ENCODE measurements at regions not wholly inside any gene's neighbourhood (a gene's known extent, or its start where the extent isn't known, plus 50 kb on each side); places are given as distances from the start of the nearest gene placed in this dataset.
"Not testable (repeated sequence)": the region's sequence is repeated elsewhere in the genome, so short reads cannot be mapped to it uniquely, and the experiment has no call there.

- TF ChIP-seq CTCF (IDR thresholded peaks at IDR 0.05; ENCODE audit: extremely low read depth in 1 of 2, insufficient read depth in 1 of 2, low read depth in 1 of 2, low read length in 2 of 2); POLR2AphosphoS5 (IDR thresholded peaks at IDR 0.05; ENCODE audit: insufficient read depth, low read depth, low read length); POLR2A (IDR thresholded peaks at IDR 0.05; ENCODE audit: low read depth, low read length); FOS (IDR thresholded peaks at IDR 0.05; ENCODE audit: borderline replicate concordance, insufficient read depth, low read length); EZH2 (IDR thresholded peaks at IDR 0.05; ENCODE audit: borderline replicate concordance, low read depth, low read length, severe bottlenecking): not testable (repeated sequence)
Observed at GRCh38 chr10:15921423-15921945, 61.2 kb upstream of the MINDY3 start.

Data from endothelial cell of umbilical vein (primary cell).